Stimulated activated CD8-positive, alpha-beta memory T cell treated with anti-CD3 and anti-CD28 coated beads, Interleukin-4, amount 100 ng/mL, for 1 hour (primary cell): ENCODE measurements at regions not wholly inside any gene's neighbourhood (a gene's known extent, or its start where the extent isn't known, plus 50 kb on each side); places are given as distances from the start of the nearest gene placed in this dataset.
"Not testable (repeated sequence)": the region's sequence is repeated elsewhere in the genome, so short reads cannot be mapped to it uniquely, and the experiment has no call there.

Source experiments
- DNase-seq, 2 donors: peaks; one replicate each; pipeline ENCODE4 v3.0.0-alpha.2; 2020; ENCODE audit warnings: low read depth in 2 of 2, low spot score in 1 of 2

GRCh38 chr10:47626975-47627374, 103.5 kb upstream of the AGAP9 start:
- not testable (repeated sequence) for DNase-seq

DNA sequence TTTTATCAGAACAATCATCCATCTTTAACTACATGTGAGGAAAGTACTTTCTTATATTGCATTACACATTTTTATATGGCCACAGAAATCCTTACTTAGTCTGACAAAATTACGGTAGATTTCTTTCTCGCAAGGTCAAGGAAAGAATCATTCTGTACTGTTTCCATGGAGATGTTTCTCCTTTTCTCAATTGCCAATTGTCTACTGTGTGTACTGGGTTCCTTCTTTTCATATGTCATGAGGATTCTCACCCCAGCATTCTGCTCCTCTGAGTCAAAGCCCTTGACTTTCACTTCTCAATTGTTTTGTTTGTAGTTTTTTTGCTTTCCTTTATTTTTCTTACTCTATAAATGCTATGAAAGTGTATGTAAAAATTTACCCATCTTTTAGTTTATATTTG, 99.3 kb upstream of the AGAP9 start:
- DNase-seq: not testable (repeated sequence)

DNA sequence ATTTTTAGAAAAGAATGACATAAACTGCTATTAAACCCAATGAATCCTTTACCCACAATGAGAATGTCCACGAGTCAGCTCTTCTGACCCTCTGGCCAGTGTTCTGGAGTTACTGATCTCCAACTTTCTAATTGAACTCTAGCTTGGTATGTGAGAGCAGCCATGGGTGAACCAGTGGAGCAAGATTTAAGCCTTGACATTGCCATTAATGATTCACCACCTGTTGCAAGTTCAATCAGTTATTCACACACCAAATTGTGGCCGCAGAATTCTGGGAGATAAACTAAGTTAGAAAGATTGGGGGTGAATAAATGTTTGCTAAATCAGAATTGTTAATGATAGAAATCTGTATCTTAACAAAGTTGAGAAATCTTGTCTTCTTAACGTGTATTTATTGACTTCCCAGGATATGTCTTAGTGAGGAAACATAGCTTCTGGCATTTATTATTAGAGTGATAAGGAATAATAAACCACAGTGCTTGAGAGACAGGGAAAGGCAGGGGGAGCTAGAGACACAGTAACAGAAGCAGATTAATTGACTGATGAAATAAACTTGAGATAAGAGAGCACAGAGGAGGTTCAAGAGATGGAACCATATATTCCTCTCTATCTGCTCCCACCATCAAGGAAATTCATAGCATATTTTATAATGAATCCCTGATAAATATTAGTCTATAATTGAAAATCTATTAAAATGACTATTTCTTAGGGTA, 96.0 kb upstream of the AGAP9 start:
- DNase-seq: not testable (repeated sequence)

- not testable (repeated sequence) for DNase-seq
These were observed 85.9 kb upstream of the AGAP9 start for GRCh38 chr10:47609311-47609710.

- not testable (repeated sequence) for DNase-seq
These were observed 82.6 kb upstream of the AGAP9 start for GRCh38 chr10:47605791-47606773.

GRCh38 chr10:47600604-47601003, 77.2 kb upstream of the AGAP9 start:
- not testable (repeated sequence) for DNase-seq

- DNase-seq: not testable (repeated sequence)
These were observed 76.7 kb upstream of the AGAP9 start for GRCh38 chr10:47600127-47600526.

- not testable (repeated sequence) for DNase-seq
These were observed 76.2 kb upstream of the AGAP9 start for GRCh38 chr10:47599657-47600056.

DNA sequence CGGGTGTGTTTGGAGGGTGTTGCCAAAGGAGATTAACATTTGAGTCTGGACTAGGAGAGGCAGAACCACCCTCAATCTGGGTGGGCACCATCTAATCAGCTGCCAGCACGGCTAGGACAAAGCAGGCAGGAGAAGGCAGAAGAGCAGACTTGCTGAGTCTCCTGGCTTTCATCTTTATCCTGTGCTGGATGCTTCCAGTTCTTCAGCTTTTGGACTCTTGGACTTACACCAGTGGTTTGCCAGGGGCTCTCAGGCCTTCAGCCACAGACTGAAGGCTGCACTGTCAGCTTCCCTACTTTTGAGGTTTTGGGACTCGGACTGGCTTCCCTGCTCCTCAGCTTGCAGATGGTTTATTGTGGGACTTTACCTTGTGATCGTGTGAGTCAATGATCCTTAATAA, 70.4 kb upstream of the AGAP9 start:
- not testable (repeated sequence) for DNase-seq

GRCh38 chr10:47593129-47593528, 69.7 kb upstream of the AGAP9 start:
- DNase-seq: not testable (repeated sequence)

- not testable (repeated sequence) for DNase-seq
These were observed 67.5 kb upstream of the AGAP9 start for GRCh38 chr10:47590956-47591355.

DNA sequence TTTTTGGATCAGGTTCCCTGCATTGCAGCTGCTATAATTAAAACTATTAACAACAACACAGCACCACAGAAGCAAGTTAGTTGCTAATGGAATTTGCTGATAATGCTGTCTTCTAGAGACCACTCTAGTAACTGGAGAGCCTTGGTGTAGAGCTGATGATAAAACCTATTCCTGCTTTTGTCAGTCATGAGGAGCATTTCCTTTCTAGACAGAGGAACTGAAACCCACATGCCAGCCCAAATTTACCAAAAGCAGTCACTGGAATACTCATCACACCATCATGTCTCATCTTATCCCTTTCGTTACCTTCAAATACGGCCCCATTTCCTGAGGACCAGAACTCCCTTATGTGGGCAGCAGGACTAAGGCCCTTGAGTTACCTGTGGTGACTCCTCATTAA, 67.1 kb upstream of the AGAP9 start:
- not testable (repeated sequence) for DNase-seq

DNA sequence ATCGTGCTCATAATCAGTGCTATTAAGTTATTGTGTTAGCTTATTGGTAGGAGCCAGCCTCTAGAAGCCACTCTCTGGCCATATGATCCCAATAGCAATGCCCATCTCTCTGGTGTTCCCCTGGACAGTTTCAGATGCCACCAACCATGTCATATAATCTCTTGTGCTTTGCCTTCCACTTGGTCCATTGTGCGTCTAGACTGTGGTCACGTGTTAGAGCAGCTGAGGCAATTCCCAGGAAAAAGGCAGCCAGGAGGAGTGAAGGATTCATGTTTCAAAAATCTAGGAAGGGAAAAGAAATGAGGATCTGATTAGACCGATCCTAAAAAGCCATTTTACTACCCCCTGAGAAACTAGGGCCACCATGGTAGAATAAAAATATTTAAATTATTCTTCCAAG, 58.6 kb upstream of the AGAP9 start:
- DNase-seq: not testable (repeated sequence)

- not testable (repeated sequence) for DNase-seq
These were observed 56.6 kb upstream of the AGAP9 start for GRCh38 chr10:47580063-47580462.

- not testable (repeated sequence) for DNase-seq
These were observed 55.1 kb upstream of the AGAP9 start for GRCh38 chr10:47578547-47578946.
